ENCODE measurements at regions not wholly inside any gene's neighbourhood (a gene's known extent, or its start where the extent isn't known, plus 50 kb on each side); places are given as distances from the start of the nearest gene placed in this dataset.
"Not testable (repeated sequence)": the region's sequence is repeated elsewhere in the genome, so short reads cannot be mapped to it uniquely, and the experiment has no call there.

GRCh38 chr3:102004561-102004960 lies 155.2 kb downstream of the NFKBIZ start:
- intact Hi-C loops (cut with micrococcal nuclease; ENCODE audit: unreplicated experiment): no loop called here
- H3K27me3 Mint-ChIP-seq (ENCODE audit: unreplicated experiment): no peaks in the 10 kb centered on the region
- no peaks in the 10 kb centered on the region for H3K9me3 Mint-ChIP-seq (ENCODE audit: low read depth, unreplicated experiment)
- CTCF ChIA-PET: no interaction called here
- no peak for DNase-seq
- H3K27ac Mint-ChIP-seq (ENCODE audit: unreplicated experiment): no peak overlapping the region
- no peaks in the 10 kb centered on the region for H3K36me3 Mint-ChIP-seq (ENCODE audit: insufficient read depth, unreplicated experiment)
- TF ChIP-seq, protein P1, sequence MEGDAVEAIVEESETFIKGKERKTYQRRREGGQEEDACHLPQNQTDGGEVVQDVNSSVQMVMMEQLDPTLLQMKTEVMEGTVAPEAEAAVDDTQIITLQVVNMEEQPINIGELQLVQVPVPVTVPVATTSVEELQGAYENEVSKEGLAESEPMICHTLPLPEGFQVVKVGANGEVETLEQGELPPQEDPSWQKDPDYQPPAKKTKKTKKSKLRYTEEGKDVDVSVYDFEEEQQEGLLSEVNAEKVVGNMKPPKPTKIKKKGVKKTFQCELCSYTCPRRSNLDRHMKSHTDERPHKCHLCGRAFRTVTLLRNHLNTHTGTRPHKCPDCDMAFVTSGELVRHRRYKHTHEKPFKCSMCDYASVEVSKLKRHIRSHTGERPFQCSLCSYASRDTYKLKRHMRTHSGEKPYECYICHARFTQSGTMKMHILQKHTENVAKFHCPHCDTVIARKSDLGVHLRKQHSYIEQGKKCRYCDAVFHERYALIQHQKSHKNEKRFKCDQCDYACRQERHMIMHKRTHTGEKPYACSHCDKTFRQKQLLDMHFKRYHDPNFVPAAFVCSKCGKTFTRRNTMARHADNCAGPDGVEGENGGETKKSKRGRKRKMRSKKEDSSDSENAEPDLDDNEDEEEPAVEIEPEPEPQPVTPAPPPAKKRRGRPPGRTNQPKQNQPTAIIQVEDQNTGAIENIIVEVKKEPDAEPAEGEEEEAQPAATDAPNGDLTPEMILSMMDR (IDR thresholded peaks at IDR 0.05; ENCODE audit: unreplicated experiment): no peak
- H3K4me1 Mint-ChIP-seq (ENCODE audit: low read depth, unreplicated experiment): peaks cover 4% of the 10 kb centered on the region
- no peak overlapping the region for H3K4me3 Mint-ChIP-seq (ENCODE audit: low read depth, unreplicated experiment)
- BruUV-seq (replicated peaks): no TSS peak

DNA sequence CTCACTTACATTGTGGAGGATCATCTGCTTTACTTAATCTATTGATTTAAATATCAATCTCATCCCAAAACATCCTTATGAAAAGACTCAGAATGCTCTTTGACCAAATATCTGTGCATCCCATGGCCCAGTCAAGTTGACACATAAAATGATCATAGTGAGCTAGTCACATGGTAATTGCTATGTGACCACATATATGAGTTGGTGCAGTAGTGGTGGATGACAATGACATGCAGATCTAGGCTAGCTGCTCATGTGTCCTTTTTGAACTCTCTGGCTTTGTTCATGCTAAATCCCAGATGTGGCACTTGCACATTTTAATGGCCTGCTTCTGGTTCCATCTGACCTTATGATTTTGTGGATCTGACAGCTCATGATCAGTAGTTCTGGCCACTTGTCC lies 156.2 kb downstream of the NFKBIZ start:
- no peak for DNase-seq
- no peaks in the 10 kb centered on the region for H3K27me3 Mint-ChIP-seq (ENCODE audit: unreplicated experiment)
- H3K9me3 Mint-ChIP-seq (ENCODE audit: low read depth, unreplicated experiment): no peaks in the 10 kb centered on the region
- intact Hi-C loops (cut with micrococcal nuclease; ENCODE audit: unreplicated experiment): no loop called here
- no peak overlapping the region for H3K4me3 Mint-ChIP-seq (ENCODE audit: low read depth, unreplicated experiment)
- no TSS peak for BruUV-seq (replicated peaks)
- no peaks in the 10 kb centered on the region for H3K36me3 Mint-ChIP-seq (ENCODE audit: insufficient read depth, unreplicated experiment)
- H3K4me1 Mint-ChIP-seq (ENCODE audit: low read depth, unreplicated experiment): no peaks in the 10 kb centered on the region
- CTCF ChIA-PET: no interaction called here
- TF ChIP-seq, protein P1 (IDR thresholded peaks at IDR 0.05; ENCODE audit: unreplicated experiment): no peak
- H3K27ac Mint-ChIP-seq (ENCODE audit: unreplicated experiment): no peak overlapping the region

GRCh38 chr3:102006812-102007485 lies 157.6 kb downstream of the NFKBIZ start:
- no peak overlapping the region for H3K27ac Mint-ChIP-seq (ENCODE audit: unreplicated experiment)
- intact Hi-C loops (cut with micrococcal nuclease; ENCODE audit: unreplicated experiment): no loop called here
- H3K27me3 Mint-ChIP-seq (ENCODE audit: unreplicated experiment): no peaks in the 10 kb centered on the region
- BruUV-seq (replicated peaks): no TSS peak
- H3K36me3 Mint-ChIP-seq (ENCODE audit: insufficient read depth, unreplicated experiment): no peaks in the 10 kb centered on the region
- CTCF ChIA-PET: interaction anchor here (0.7 kb wide), 1 partner anchor 47 kb away, joined by 3 read pairs; no protein-coding TSS in a partner anchor
- no peak for DNase-seq
- H3K4me3 Mint-ChIP-seq (ENCODE audit: low read depth, unreplicated experiment): no peak overlapping the region
- H3K4me1 Mint-ChIP-seq (ENCODE audit: low read depth, unreplicated experiment): no peaks in the 10 kb centered on the region
- TF ChIP-seq, protein P1 (IDR thresholded peaks at IDR 0.05; ENCODE audit: unreplicated experiment): no peak
- no peaks in the 10 kb centered on the region for H3K9me3 Mint-ChIP-seq (ENCODE audit: low read depth, unreplicated experiment)

DNA sequence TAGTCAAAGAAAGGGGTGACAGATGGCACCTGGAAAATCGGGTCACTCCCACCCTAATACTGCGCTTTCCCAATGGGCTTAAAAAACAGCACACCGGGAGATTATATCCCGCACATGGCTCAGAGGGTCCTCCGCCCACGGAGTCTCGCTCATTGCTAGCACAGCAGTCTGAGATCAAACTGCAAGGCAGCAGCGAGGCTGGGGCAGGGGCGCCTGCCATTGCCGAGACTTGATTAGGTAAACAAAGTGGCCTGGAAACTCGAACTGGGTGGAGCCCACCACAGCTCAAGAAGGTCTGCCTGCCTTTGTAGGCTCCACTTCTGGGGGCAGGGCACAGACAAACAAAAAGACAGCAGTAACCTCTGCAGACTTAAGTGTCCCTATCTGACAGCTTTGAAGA lies 159.1 kb downstream of the NFKBIZ start:
- H3K36me3 Mint-ChIP-seq (ENCODE audit: insufficient read depth, unreplicated experiment); BruUV-seq (replicated peaks): not testable (repeated sequence)

DNA sequence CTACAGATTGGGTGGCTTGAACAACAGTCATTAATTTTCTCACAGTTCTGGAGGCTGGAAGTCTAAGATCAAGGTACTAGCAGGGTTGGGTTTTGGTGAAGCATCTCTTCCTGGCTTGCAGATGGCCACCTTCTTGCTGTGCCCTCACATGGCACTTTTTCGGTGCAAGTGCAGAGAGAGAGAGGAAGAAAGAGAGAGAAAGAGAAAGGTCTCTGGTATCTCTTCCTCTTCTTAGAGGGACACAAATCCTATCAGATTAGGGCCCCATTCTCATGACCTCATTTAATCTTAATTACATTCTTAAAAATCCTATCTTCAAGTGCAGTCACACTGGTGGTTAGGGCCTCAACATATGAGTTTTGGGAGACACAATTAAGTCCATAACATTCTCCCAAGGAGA lies 167.1 kb downstream of the NFKBIZ start:
- intact Hi-C loops (cut with micrococcal nuclease; ENCODE audit: unreplicated experiment): no loop called here
- CTCF ChIA-PET: no interaction called here
- Mint-ChIP-seq H3K36me3 (ENCODE audit: insufficient read depth, unreplicated experiment) (no peaks in the 10 kb centered on the region), H3K4me3 (ENCODE audit: low read depth, unreplicated experiment) (no peak overlapping the region), H3K4me1 (ENCODE audit: low read depth, unreplicated experiment) (peaks cover 12% of the 10 kb centered on the region), H3K27ac (ENCODE audit: unreplicated experiment) (no peak overlapping the region), H3K27me3 (ENCODE audit: unreplicated experiment) (no peaks in the 10 kb centered on the region), H3K9me3 (ENCODE audit: low read depth, unreplicated experiment) (peaks cover 6% of the 10 kb centered on the region)
- BruUV-seq (replicated peaks): no TSS peak
- TF ChIP-seq, protein P1 (IDR thresholded peaks at IDR 0.05; ENCODE audit: unreplicated experiment): no peak
- no peak for DNase-seq

More for the DNA sequence above, 159.1 kb downstream of the NFKBIZ start:
- CTCF ChIA-PET; H3K4me3 Mint-ChIP-seq (ENCODE audit: low read depth, unreplicated experiment); intact Hi-C loops (cut with micrococcal nuclease; ENCODE audit: unreplicated experiment); DNase-seq; H3K27ac Mint-ChIP-seq (ENCODE audit: unreplicated experiment); H3K27me3 Mint-ChIP-seq (ENCODE audit: unreplicated experiment); H3K9me3 Mint-ChIP-seq (ENCODE audit: low read depth, unreplicated experiment); H3K4me1 Mint-ChIP-seq (ENCODE audit: low read depth, unreplicated experiment): not testable (repeated sequence)

All from Calu3 (cell line).